Stimulated activated effector memory CD8-positive, alpha-beta T cell treated with anti-CD3 and anti-CD28 coated beads, Interleukin-12 subunit alpha, Interleukin-12 subunit beta, amount 100 ng/mL, for 72 hours (primary cell): ENCODE measurements at regions not wholly inside any gene's neighbourhood (a gene's known extent, or its start where the extent isn't known, plus 50 kb on each side); places are given as distances from the start of the nearest gene placed in this dataset.
A peak's percentile ranks its signal among the peaks of the same experiment; 100 is the strongest.

ENCODE experiments used
- ATAC-seq: fragments of 150-1000 bp; cut with Tn5 transposase; 2 replicates; pipeline ENCODE4 v1.10.0; 2021
- DNase-seq, 2 donors: peaks; one replicate each; pipeline ENCODE4 v3.0.0; 2021 to 2022; ENCODE audit warnings: low spot score in 2 of 2
- H3K27ac Mint-ChIP-seq: one replicate; pipeline ENCODE4 v1.8.0; 2022; ENCODE audit warnings: mild to moderate bottlenecking, mixed read lengths
- H3K36me3 Mint-ChIP-seq: one replicate; pipeline ENCODE4 v1.8.0; 2022; ENCODE audit warnings: mild to moderate bottlenecking, mixed read lengths
- H3K4me1 Mint-ChIP-seq: one replicate; pipeline ENCODE4 v1.8.0; 2022; ENCODE audit warnings: mixed read lengths
- H3K4me3 Mint-ChIP-seq: one replicate; pipeline ENCODE4 v1.8.0; 2022; ENCODE audit warnings: mild to moderate bottlenecking, mixed read lengths
- H3K9me3 Mint-ChIP-seq: one replicate; pipeline ENCODE4 v1.8.0; 2022; ENCODE audit warnings: mixed read lengths

- peak; percentile 66 to 84 for DNase-seq
- no peak overlapping the region for H3K27ac Mint-ChIP-seq
- H3K4me1 Mint-ChIP-seq: no peaks in the 10 kb centered on the region
- no peaks in the 10 kb centered on the region for H3K9me3 Mint-ChIP-seq
- no peak overlapping the region for H3K4me3 Mint-ChIP-seq
- H3K36me3 Mint-ChIP-seq: no peaks in the 10 kb centered on the region
- peak; percentile 80 for ATAC-seq
Measured at GRCh38 chr11:15650105-15650938, 535.6 kb downstream of the INSC start.

- ATAC-seq: no peak
- H3K4me1 Mint-ChIP-seq: no peaks in the 10 kb centered on the region
- H3K4me3 Mint-ChIP-seq: no peak overlapping the region
- H3K9me3 Mint-ChIP-seq: no peaks in the 10 kb centered on the region
- H3K36me3 Mint-ChIP-seq: no peaks in the 10 kb centered on the region
- H3K27ac Mint-ChIP-seq: no peak overlapping the region
- no peak for DNase-seq
Measured at GRCh38 chr11:15651033-15651432, 536.3 kb downstream of the INSC start.

- no peaks in the 10 kb centered on the region for H3K36me3 Mint-ChIP-seq
- no peak for ATAC-seq
- H3K4me3 Mint-ChIP-seq: no peak overlapping the region
- H3K4me1 Mint-ChIP-seq: no peaks in the 10 kb centered on the region
- H3K9me3 Mint-ChIP-seq: no peaks in the 10 kb centered on the region
- no peak for DNase-seq
- H3K27ac Mint-ChIP-seq: no peak overlapping the region
Measured at GRCh38 chr11:15651816-15652215, 537.1 kb downstream of the INSC start.

- no peaks in the 10 kb centered on the region for H3K4me1 Mint-ChIP-seq
- H3K9me3 Mint-ChIP-seq: no peaks in the 10 kb centered on the region
- no peak for ATAC-seq
- DNase-seq: no peak
- no peak overlapping the region for H3K4me3 Mint-ChIP-seq
- no peak overlapping the region for H3K27ac Mint-ChIP-seq
- H3K36me3 Mint-ChIP-seq: no peaks in the 10 kb centered on the region
Measured at GRCh38 chr11:15653191-15653710, 538.5 kb downstream of the INSC start.

- no peak overlapping the region for H3K4me3 Mint-ChIP-seq
- H3K9me3 Mint-ChIP-seq: no peaks in the 10 kb centered on the region
- H3K36me3 Mint-ChIP-seq: no peaks in the 10 kb centered on the region
- no peaks in the 10 kb centered on the region for H3K4me1 Mint-ChIP-seq
- no peak overlapping the region for H3K27ac Mint-ChIP-seq
- no peak for ATAC-seq
- DNase-seq: no peak
Measured at GRCh38 chr11:15654451-15654850, 539.7 kb downstream of the INSC start.

- Mint-ChIP-seq H3K4me3 (no peak overlapping the region), H3K36me3 (no peaks in the 10 kb centered on the region), H3K4me1 (no peaks in the 10 kb centered on the region), H3K9me3 (no peaks in the 10 kb centered on the region), H3K27ac (no peak overlapping the region)
- DNase-seq: no peak
- no peak for ATAC-seq
Measured at GRCh38 chr11:15655552-15655951, 540.8 kb downstream of the INSC start.

GRCh38 chr11:15657264-15657663, 542.5 kb downstream of the INSC start:
- no peak overlapping the region for H3K4me3 Mint-ChIP-seq

GRCh38 chr11:15660496-15660895, 545.8 kb downstream of the INSC start:
- Mint-ChIP-seq H3K4me3 (no peak overlapping the region), H3K9me3 (no peaks in the 10 kb centered on the region), H3K4me1 (no peaks in the 10 kb centered on the region), H3K36me3 (no peaks in the 10 kb centered on the region), H3K27ac (no peak overlapping the region)
- ATAC-seq: no peak
- no peak for DNase-seq

More at GRCh38 chr11:15657264-15657663, 542.5 kb downstream of the INSC start:
- Mint-ChIP-seq H3K4me1 (no peaks in the 10 kb centered on the region), H3K9me3 (no peaks in the 10 kb centered on the region), H3K27ac (no peak overlapping the region), H3K36me3 (no peaks in the 10 kb centered on the region)
- DNase-seq (no peak), ATAC-seq (no peak)

GRCh38 chr11:15662285-15662684, 547.6 kb downstream of the INSC start:
- Mint-ChIP-seq H3K27ac (no peak overlapping the region), H3K9me3 (peaks cover 2% of the 10 kb centered on the region), H3K36me3 (no peaks in the 10 kb centered on the region), H3K4me3 (no peak overlapping the region), H3K4me1 (no peaks in the 10 kb centered on the region)
- no peak for DNase-seq
- ATAC-seq: no peak

GRCh38 chr11:15663777-15664218, 549.1 kb downstream of the INSC start:
- H3K9me3 Mint-ChIP-seq: peaks cover 2% of the 10 kb centered on the region
- H3K36me3 Mint-ChIP-seq: no peaks in the 10 kb centered on the region
- H3K27ac Mint-ChIP-seq: no peak overlapping the region
- no peaks in the 10 kb centered on the region for H3K4me1 Mint-ChIP-seq
- ATAC-seq (no peak), DNase-seq (no peak)
- no peak overlapping the region for H3K4me3 Mint-ChIP-seq

- no peaks in the 10 kb centered on the region for H3K4me1 Mint-ChIP-seq
- DNase-seq (no peak), ATAC-seq (no peak)
Measured at GRCh38 chr11:15665368-15665871, 550.7 kb downstream of the INSC start.

GRCh38 chr11:15667127-15667725, 552.5 kb downstream of the INSC start:
- no peaks in the 10 kb centered on the region for H3K4me1 Mint-ChIP-seq
- DNase-seq (no peak), ATAC-seq (no peak)
- H3K9me3 Mint-ChIP-seq: peaks cover 5% of the 10 kb centered on the region
- H3K27ac Mint-ChIP-seq: no peak overlapping the region
- H3K36me3 Mint-ChIP-seq: no peaks in the 10 kb centered on the region
- no peak overlapping the region for H3K4me3 Mint-ChIP-seq

More at GRCh38 chr11:15665368-15665871, 550.7 kb downstream of the INSC start:
- Mint-ChIP-seq H3K36me3 (no peaks in the 10 kb centered on the region), H3K9me3 (peaks cover 5% of the 10 kb centered on the region), H3K27ac (no peak overlapping the region), H3K4me3 (no peak overlapping the region)

GRCh38 chr11:15668718-15669117, 554.0 kb downstream of the INSC start:
- Mint-ChIP-seq H3K36me3 (no peaks in the 10 kb centered on the region), H3K27ac (no peak overlapping the region), H3K9me3 (peaks cover 5% of the 10 kb centered on the region), H3K4me1 (no peaks in the 10 kb centered on the region), H3K4me3 (no peak overlapping the region)
- DNase-seq (no peak), ATAC-seq (no peak)

- ATAC-seq: no peak
- H3K9me3 Mint-ChIP-seq: peaks cover 5% of the 10 kb centered on the region
- no peaks in the 10 kb centered on the region for H3K36me3 Mint-ChIP-seq
- no peak overlapping the region for H3K27ac Mint-ChIP-seq
- H3K4me1 Mint-ChIP-seq: no peaks in the 10 kb centered on the region
- DNase-seq: no peak
- H3K4me3 Mint-ChIP-seq: no peak overlapping the region
Measured at GRCh38 chr11:15670520-15671070, 555.9 kb downstream of the INSC start.

- no peak overlapping the region for H3K27ac Mint-ChIP-seq
- H3K9me3 Mint-ChIP-seq: peaks cover 3% of the 10 kb centered on the region
- DNase-seq (no peak), ATAC-seq (no peak)
- no peaks in the 10 kb centered on the region for H3K4me1 Mint-ChIP-seq
- no peak overlapping the region for H3K4me3 Mint-ChIP-seq
- H3K36me3 Mint-ChIP-seq: no peaks in the 10 kb centered on the region
Measured at GRCh38 chr11:15671216-15671615, 556.5 kb downstream of the INSC start.
